ENCODE measurements at regions not wholly inside any gene's neighbourhood (a gene's known extent, or its start where the extent isn't known, plus 50 kb on each side); places are given as distances from the start of the nearest gene placed in this dataset.

DNA sequence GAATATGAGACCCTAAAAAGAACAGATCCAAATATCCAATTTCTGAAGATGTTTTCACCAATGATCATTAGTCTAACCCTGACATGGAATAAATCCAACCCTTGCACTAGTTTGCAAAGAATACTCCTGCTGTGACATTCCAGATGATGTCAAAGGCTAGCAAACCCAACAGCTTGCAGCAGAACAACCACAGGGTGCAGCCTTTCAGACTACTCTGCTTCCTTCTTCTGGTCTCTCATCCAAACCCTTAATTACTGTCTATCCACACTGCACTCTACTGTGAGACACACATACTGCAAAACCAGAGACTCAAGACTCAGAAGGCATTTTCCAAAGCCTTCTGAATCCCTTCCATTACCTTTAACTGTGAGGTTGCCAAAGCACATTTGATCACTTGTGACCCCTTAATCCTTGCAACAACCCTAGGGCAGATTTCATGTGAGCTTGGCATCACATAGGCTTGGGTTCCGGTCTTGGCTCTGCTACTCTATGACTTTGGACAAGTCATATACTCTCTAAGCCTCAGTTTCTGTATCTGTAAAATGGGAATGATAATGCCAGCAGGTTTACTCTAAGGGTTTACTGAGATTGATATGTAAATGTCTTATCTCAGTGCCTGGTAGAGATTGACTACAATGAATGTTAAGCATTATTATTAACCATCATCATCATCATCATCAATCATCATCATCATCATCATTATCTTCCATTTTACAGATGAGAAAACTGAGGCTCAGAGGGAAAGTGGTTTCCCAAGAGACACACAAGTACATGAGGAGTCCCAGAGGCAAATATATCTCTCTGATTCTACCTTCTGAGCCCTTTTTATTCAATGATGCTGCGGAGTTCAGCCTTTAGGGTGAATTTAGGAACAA is 94.5 kb downstream of the SYF2 start:
- TF ChIP-seq, protein P1, sequence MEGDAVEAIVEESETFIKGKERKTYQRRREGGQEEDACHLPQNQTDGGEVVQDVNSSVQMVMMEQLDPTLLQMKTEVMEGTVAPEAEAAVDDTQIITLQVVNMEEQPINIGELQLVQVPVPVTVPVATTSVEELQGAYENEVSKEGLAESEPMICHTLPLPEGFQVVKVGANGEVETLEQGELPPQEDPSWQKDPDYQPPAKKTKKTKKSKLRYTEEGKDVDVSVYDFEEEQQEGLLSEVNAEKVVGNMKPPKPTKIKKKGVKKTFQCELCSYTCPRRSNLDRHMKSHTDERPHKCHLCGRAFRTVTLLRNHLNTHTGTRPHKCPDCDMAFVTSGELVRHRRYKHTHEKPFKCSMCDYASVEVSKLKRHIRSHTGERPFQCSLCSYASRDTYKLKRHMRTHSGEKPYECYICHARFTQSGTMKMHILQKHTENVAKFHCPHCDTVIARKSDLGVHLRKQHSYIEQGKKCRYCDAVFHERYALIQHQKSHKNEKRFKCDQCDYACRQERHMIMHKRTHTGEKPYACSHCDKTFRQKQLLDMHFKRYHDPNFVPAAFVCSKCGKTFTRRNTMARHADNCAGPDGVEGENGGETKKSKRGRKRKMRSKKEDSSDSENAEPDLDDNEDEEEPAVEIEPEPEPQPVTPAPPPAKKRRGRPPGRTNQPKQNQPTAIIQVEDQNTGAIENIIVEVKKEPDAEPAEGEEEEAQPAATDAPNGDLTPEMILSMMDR (IDR thresholded peaks at IDR 0.05), result no peak

DNA sequence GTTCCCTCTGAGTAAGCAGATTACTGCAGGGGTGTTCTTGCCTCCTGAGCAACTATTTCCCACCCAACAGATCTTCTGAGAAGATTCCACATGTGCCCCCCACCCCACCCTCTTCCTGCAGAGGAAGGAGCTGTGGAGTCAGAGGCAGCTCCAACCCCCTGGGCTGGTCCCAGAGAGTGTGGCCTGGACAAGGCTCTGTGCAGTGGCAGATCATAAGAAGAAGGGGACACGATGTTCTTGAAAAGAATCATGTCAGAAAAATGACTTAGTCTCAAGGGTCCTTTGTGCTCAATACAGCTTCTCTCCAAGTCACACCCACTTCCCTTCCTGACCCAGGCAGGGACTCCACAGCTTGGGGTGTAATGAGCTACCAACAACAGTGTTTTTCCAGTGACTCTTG is 95.2 kb downstream of the SYF2 start:
- TF ChIP-seq, protein P1 (IDR thresholded peaks at IDR 0.05), result no peak

DNA sequence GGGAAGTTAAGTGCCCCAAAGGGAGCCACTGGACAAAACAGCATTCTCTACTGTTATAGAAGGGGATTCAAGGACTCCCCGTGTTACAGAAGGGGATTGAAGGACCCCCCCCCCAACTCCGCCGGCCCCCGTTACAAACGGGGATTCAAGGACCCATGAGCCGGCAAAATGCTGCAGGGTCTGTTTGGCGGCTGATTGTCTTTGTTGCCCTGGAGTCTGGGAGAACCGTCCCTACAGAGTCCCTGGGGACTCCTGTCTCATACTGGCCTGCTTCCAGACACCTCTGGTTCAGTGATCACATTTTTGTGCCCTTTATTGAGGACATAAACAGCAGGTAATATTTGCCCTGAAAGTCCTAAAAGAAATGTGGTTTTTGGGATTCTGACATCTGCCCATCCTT is 96.4 kb downstream of the SYF2 start:
- TF ChIP-seq, protein P1 (IDR thresholded peaks at IDR 0.05), result no peak

DNA sequence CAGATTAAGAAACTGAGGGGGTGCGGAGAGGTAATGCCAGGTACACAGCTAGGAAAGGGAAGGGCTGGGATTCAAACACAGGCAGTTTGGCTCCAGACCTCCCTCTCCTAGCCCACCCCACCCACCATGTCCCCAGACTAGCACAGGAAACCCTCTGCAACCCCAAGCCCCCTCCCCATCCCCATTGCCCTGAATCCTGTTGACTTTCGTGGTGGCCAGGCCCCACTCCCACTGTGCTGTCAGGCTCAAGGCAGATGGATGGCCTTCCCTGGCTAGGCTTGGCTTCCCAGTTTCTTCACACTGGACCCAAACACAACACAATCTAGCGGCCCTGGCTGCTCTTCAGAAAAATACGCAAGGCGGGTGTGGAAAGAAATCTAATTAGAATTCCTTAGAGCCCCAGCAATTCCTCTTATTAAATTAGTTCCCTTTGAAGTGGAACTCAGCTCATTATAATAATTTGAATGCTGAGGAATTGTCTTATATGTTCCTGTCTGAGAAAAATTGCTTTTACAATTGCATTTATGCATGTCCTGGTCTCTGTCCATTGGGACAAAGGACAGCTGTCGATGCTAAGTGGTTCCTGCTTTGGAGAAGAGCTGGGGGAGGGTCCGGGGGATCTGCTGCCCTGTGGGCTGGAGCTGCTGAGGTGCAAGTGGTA is 97.4 kb downstream of the SYF2 start:
- TF ChIP-seq, protein P1 (IDR thresholded peaks at IDR 0.05), result no peak

DNA sequence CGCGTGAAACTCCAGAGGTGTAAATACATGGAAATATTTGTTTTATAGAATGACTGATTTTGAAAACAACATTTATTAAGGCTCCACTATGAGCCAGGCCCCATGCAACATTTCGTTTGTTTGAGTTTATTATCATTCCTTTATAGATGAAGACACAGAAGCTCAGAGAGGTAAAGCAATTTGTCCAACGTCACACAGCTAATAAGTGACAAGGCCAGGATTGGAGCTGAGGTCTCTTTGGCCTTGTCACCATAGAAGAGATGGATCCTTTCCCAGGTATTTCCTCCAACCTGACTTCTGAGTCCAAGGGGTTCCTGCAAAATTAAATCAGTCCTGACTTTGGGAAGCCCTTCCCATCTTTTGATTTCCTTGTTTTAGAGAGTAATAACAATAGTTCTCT is 98.0 kb downstream of the SYF2 start:
- TF ChIP-seq, protein P1 (IDR thresholded peaks at IDR 0.05), result no peak

DNA sequence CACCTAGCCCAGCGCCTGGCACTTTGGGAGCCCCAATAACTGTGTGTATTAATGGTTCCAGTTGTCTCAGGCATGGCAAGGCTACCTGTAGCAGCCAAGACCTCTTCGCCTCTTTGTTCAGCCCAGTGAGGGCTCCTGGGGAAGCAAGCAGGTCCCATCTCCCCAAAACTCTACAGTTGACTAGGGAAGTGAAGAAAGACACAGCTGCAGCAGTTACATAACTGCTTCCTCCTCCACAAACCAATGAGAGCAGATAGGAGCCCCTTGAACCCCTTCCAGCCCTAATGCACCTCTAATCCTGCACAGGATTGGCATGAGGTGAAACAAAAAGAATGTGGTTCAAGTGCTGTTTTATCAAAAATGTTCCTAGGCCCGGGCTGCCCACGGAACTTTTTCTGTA is 100.5 kb downstream of the SYF2 start:
- TF ChIP-seq, protein P1 (IDR thresholded peaks at IDR 0.05), result no peak

DNA sequence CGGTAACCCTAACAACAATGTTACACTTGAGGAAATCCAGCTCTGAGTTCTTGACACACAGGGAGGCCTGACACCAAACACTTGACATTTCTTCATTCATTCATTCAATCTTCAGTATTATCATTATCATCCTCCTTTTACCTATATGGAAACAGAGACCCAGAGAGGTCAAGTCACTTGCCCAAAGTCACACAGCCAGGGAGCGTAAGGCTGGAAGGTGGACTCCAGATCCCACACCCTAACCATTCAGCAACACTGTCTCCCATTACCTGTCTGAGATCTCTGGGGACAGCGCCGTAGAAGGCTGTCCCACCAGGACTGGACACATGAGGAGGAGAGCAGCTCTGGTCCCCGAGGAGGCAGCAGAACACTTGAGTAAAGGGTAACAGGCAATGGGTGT is 101.4 kb downstream of the SYF2 start:
- TF ChIP-seq, protein P1 (IDR thresholded peaks at IDR 0.05), result no peak

Measured in LNCAP (cell line).